K562 (cell line): ENCODE measurements at regions not wholly inside any gene's neighbourhood (a gene's known extent, or its start where the extent isn't known, plus 50 kb on each side); places are given as distances from the start of the nearest gene placed in this dataset.

Experiments
- ATAC-seq: fragments of 200-7000 bp; cut with Tn5 transposase; 3 replicates; pipeline ENCODE4 v1.9.1; 2020; ENCODE audit warnings: moderate library complexity
- BruUV-seq: library from RNA; stranded (reverse); fragments of 400-500 nt; replicated peaks from 2 replicates; lab custom pipeline; 2021; lab: Mats Ljungman, UMichigan
- CTCF ChIA-PET: fragments of 300-600 bp; formaldehyde crosslinking; extraction: SDS; loops from one replicate; lab custom pipeline; 2021; ENCODE audit warnings: low intra/inter-chr PET ratio; lab: Yijun Ruan, JAX
- POLR2A ChIA-PET: fragments of 300-600, 350-650 bp; sonication (Branson Sonifier 250); formaldehyde crosslinking; extraction: SDS; loops from one replicate; lab custom pipeline; 2021; ENCODE audit warnings: antibody characterized with exemption, inconsistent platforms; lab: Yijun Ruan, JAX
- DNase-seq, 4 experiments: peaks; one replicate each; pipeline versions ENCODE4 v3.0.0 to v3.0.0-alpha.2; 2011 to 2018; ENCODE audit warnings: low spot score in 3 of 4, mixed read lengths in 3 of 4; ENCODE audit errors: extremely low read depth in 1 of 4
- FAIRE-seq: peaks from 2 replicates; lab custom pipeline; 2011; peaks lifted over from hg19 to GRCh38; lab: Jason Lieb, UNC
- H2AFZ ChIP-seq: 2 replicates; pipeline ENCODE4 v1.6.0; 2011; ENCODE audit warnings: low read depth, low read length, control low read depth, inconsistent platforms
- H3K27ac ChIP-seq: fragments of 200-600 bp; 3 replicates; pipeline ENCODE4 v1.8.0; 2011; ENCODE audit warnings: low read depth, mild to moderate bottlenecking, control low read depth, inconsistent platforms, low read length, moderate library complexity, mixed read lengths; ENCODE audit errors: extremely low read depth
- H3K27me3 ChIP-seq, 2 experiments: fragments of 300-600 bp in 1 of 2; 2 replicates in 1 of 2; 3 replicates in 1 of 2; pipeline versions ENCODE4 v1.6.0 to v1.8.0; 2011; ENCODE audit warnings: inconsistent platforms in 2 of 2, low read length in 2 of 2, mild to moderate bottlenecking in 1 of 2, mixed read lengths in 1 of 2, moderate library complexity in 1 of 2; ENCODE audit not compliant: control insufficient read depth in 2 of 2, insufficient read depth in 2 of 2
- H3K36me3 ChIP-seq: fragments of 300-600 bp; 3 replicates; pipeline ENCODE4 v1.8.0; 2011; ENCODE audit warnings: mild to moderate bottlenecking, low read length, inconsistent platforms; ENCODE audit not compliant: control insufficient read depth, insufficient read depth
- H3K4me1 ChIP-seq, 2 experiments: fragments of 200-600 bp in 1 of 2; replicated peaks in 1 of 2; 2 replicates in 1 of 2; 3 replicates in 1 of 2; pipeline versions ENCODE4 v1.5.1 to v1.8.0; 2011; ENCODE audit warnings: inconsistent platforms in 2 of 2, low read length in 2 of 2, mild to moderate bottlenecking in 1 of 2, mixed read lengths in 1 of 2, moderate library complexity in 1 of 2; ENCODE audit not compliant: control insufficient read depth in 2 of 2, insufficient read depth in 2 of 2
- H3K4me2 ChIP-seq: 2 replicates; pipeline ENCODE4 v1.6.1; 2011; ENCODE audit warnings: low read length, control low read depth, inconsistent platforms, mixed read lengths; ENCODE audit not compliant: insufficient read depth
- H3K4me3 ChIP-seq: fragments of 200-600 bp; sonication (generic), shearing (Covaris generic); 2 replicates; pipeline ENCODE4 v1.5.1; 2016; ENCODE audit warnings: control low read depth, inconsistent platforms
- H3K79me2 ChIP-seq: fragments of 200-600 bp; 3 replicates; pipeline ENCODE4 v1.8.0; 2011; ENCODE audit warnings: low read length, inconsistent platforms; ENCODE audit not compliant: control insufficient read depth, insufficient read depth
- H3K9ac ChIP-seq, 2 experiments: 2 replicates each; pipeline versions ENCODE4 v1.6.0 to v1.6.1; 2011; ENCODE audit warnings: low read depth in 2 of 2, low read length in 2 of 2, control low read depth in 1 of 2, inconsistent platforms in 1 of 2, mild to moderate bottlenecking in 1 of 2, mixed read lengths in 1 of 2; ENCODE audit not compliant: insufficient read depth in 1 of 2
- H3K9me1 ChIP-seq: one replicate; pipeline ENCODE4 v1.6.0; 2011; ENCODE audit warnings: inconsistent platforms, mild to moderate bottlenecking, low read length, moderate library complexity; ENCODE audit not compliant: control insufficient read depth, insufficient read depth
- H3K9me3 ChIP-seq: replicated peaks from 2 replicates; pipeline ENCODE4 v1.5.1; 2011; ENCODE audit warnings: low read depth, low read length, inconsistent platforms; ENCODE audit not compliant: control insufficient read depth, insufficient read depth
- H4K20me1 ChIP-seq: replicated peaks from 2 replicates; pipeline ENCODE4 v1.6.1; 2011; ENCODE audit warnings: low read length, inconsistent platforms, mixed read lengths; ENCODE audit not compliant: control insufficient read depth, insufficient read depth
- C11orf30 ChIP-seq: fragments of 450-650 bp; IDR thresholded peaks from 2 replicates; pipeline ENCODE4 v1.6.1; 2016; ENCODE audit warnings: low read depth, mild to moderate bottlenecking
- DPF2 ChIP-seq: fragments of 450-650 bp; IDR thresholded peaks from 2 replicates; pipeline ENCODE4 v1.6.1; 2016
- FUS ChIP-seq: fragments of 200-400 bp; formaldehyde crosslinking; optimal IDR thresholded peaks from 2 replicates; pipeline ENCODE3; 2017; ENCODE audit warnings: low read depth, low read length
- HDAC1 ChIP-seq, 2 experiments: fragments of 450-650 bp; IDR thresholded peaks; 2 replicates each; pipeline ENCODE4 v1.6.1; 2016 to 2017; ENCODE audit warnings: inconsistent platforms in 1 of 2, mild to moderate bottlenecking in 1 of 2, moderate library complexity in 1 of 2
- MAFK ChIP-seq: IDR thresholded peaks from 2 replicates; pipeline ENCODE4 v1.6.1; 2011; ENCODE audit warnings: low read length, improper control_type of control experiment
- ZBTB40 ChIP-seq, 2 experiments: fragments of 450-650 bp in 1 of 2; sonication (generic) in 1 of 2; formaldehyde crosslinking in 1 of 2; IDR thresholded peaks; 2 replicates each; pipeline versions ENCODE4 v1.7.1 to v1.9.0; 2016 to 2022; ENCODE audit warnings: inconsistent platforms in 1 of 2, mild to moderate bottlenecking in 1 of 2, missing genetic modification reagents in 1 of 2
- ZNF644 ChIP-seq: fragments of 200-800 bp; sonication (Bioruptor generic); IDR thresholded peaks from 2 replicates; pipeline ENCODE4 v1.6.1; 2016; ENCODE audit warnings: low read depth, missing genetic modification characterization, missing compliant biosample characterization
- WGBS: fragments of 100-300 bp; shearing (Covaris generic); methylation state at CpG from one replicate; pipeline ENCODE4 v1.1.6; 2016; ENCODE audit warnings: low coverage, mixed read lengths; ENCODE audit not compliant: insufficient coverage; ENCODE audit errors: missing lambda C conversion rate; 5-methylcytosine and 5-hydroxymethylcytosine counted together
- in situ Hi-C: fragments of 300-500 bp; cut with MboI; formaldehyde crosslinking; loops from 4 replicates; pipeline ENCODE4 v1.15.0; 2018; ENCODE audit warnings: inconsistent platforms, mixed read lengths
- intact Hi-C: fragments of 100-400 bp; cut with micrococcal nuclease; formaldehyde crosslinking; loops from 2 replicates; pipeline ENCODE4 v1.14.2; 2022

GRCh38 chr3:8366219-8366810 lies 135.3 kb upstream of the LMCD1 start:
- TF ChIP-seq DPF2 (no peak), HDAC1 (IDR thresholded peaks at IDR 0.05) (no peak), FUS (no peak), C11orf30 (no peak), ZNF644 (tag) (no peak), MAFK (no peak), ZBTB40 (IDR thresholded peaks at IDR 0.05) (no peak), ZBTB40 (CRISPR knock-in tag; IDR thresholded peaks at IDR 0.05) (no peak)
- H3K9me1 ChIP-seq = no peaks in the 10 kb centered on the region
- in situ Hi-C loops (no loop called here), intact Hi-C loops (no loop called here)
- no TSS peak for BruUV-seq
- H3K4me1 ChIP-seq = no peaks in the 10 kb centered on the region
- H3K9ac ChIP-seq = no peak overlapping the region
- H2AFZ ChIP-seq = no peak overlapping the region
- CTCF ChIA-PET = no interaction called here
- no peak overlapping the region for H3K4me3 ChIP-seq
- DNase-seq (no peak), ATAC-seq (no peak), FAIRE-seq (no peak)
- no peak overlapping the region for H3K4me2 ChIP-seq
- POLR2A ChIA-PET = interaction anchor here (0.7 kb wide), 1 partner anchor 31 kb away, joined by 3 read pairs; no protein-coding TSS in a partner anchor
- no peaks in the 10 kb centered on the region for H3K9me3 ChIP-seq
- H3K27ac ChIP-seq = no peak overlapping the region
- 0% methylated on average over 1 of the region's 1 CpG for WGBS
- H4K20me1 ChIP-seq = no peaks in the 10 kb centered on the region
- H3K79me2 ChIP-seq = no peaks in the 10 kb centered on the region
- no peaks in the 10 kb centered on the region for H3K36me3 ChIP-seq
- no peaks in the 10 kb centered on the region for H3K27me3 ChIP-seq
